ENCODE measurements at regions not wholly inside any gene's neighbourhood (a gene's known extent, or its start where the extent isn't known, plus 50 kb on each side); places are given as distances from the start of the nearest gene placed in this dataset.
"Not testable (repeated sequence)": the region's sequence is repeated elsewhere in the genome, so short reads cannot be mapped to it uniquely, and the experiment has no call there.

- TF ChIP-seq, protein P1, sequence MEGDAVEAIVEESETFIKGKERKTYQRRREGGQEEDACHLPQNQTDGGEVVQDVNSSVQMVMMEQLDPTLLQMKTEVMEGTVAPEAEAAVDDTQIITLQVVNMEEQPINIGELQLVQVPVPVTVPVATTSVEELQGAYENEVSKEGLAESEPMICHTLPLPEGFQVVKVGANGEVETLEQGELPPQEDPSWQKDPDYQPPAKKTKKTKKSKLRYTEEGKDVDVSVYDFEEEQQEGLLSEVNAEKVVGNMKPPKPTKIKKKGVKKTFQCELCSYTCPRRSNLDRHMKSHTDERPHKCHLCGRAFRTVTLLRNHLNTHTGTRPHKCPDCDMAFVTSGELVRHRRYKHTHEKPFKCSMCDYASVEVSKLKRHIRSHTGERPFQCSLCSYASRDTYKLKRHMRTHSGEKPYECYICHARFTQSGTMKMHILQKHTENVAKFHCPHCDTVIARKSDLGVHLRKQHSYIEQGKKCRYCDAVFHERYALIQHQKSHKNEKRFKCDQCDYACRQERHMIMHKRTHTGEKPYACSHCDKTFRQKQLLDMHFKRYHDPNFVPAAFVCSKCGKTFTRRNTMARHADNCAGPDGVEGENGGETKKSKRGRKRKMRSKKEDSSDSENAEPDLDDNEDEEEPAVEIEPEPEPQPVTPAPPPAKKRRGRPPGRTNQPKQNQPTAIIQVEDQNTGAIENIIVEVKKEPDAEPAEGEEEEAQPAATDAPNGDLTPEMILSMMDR (IDR thresholded peaks at IDR 0.05; ENCODE audit: insufficient read depth, low read length, poor library complexity, severe bottlenecking), result no peak
- no peak for DNase-seq (ENCODE audit: extremely low read depth, insufficient read length)
- Histone ChIP-seq H3K36me3 (ENCODE audit: control insufficient read depth, insufficient read depth, low read length) (no peaks in the 10 kb centered on the region), H3K4me3 (replicated peaks; ENCODE audit: low read depth, low read length) (no peak overlapping the region), H3K27me3 (replicated peaks; ENCODE audit: control insufficient read depth, insufficient read depth, low read length) (no peaks in the 10 kb centered on the region; the same call in 1 of the 2 replicates)
Observed at GRCh38 chr2:15820257-15820566, 120.1 kb upstream of the MYCN start.

- H3K4me3 ChIP-seq (replicated peaks; ENCODE audit: low read depth, low read length), result no peak overlapping the region
- DNase-seq (ENCODE audit: extremely low read depth, insufficient read length), result no peak
- TF ChIP-seq, protein P1 (IDR thresholded peaks at IDR 0.05; ENCODE audit: insufficient read depth, low read length, poor library complexity, severe bottlenecking), result no peak
- H3K36me3 ChIP-seq (ENCODE audit: control insufficient read depth, insufficient read depth, low read length), result no peaks in the 10 kb centered on the region
- no peaks in the 10 kb centered on the region; the same call in 1 of the 2 replicates for H3K27me3 ChIP-seq (replicated peaks; ENCODE audit: control insufficient read depth, insufficient read depth, low read length)
Observed at GRCh38 chr2:15820927-15821326, 119.4 kb upstream of the MYCN start.

DNA sequence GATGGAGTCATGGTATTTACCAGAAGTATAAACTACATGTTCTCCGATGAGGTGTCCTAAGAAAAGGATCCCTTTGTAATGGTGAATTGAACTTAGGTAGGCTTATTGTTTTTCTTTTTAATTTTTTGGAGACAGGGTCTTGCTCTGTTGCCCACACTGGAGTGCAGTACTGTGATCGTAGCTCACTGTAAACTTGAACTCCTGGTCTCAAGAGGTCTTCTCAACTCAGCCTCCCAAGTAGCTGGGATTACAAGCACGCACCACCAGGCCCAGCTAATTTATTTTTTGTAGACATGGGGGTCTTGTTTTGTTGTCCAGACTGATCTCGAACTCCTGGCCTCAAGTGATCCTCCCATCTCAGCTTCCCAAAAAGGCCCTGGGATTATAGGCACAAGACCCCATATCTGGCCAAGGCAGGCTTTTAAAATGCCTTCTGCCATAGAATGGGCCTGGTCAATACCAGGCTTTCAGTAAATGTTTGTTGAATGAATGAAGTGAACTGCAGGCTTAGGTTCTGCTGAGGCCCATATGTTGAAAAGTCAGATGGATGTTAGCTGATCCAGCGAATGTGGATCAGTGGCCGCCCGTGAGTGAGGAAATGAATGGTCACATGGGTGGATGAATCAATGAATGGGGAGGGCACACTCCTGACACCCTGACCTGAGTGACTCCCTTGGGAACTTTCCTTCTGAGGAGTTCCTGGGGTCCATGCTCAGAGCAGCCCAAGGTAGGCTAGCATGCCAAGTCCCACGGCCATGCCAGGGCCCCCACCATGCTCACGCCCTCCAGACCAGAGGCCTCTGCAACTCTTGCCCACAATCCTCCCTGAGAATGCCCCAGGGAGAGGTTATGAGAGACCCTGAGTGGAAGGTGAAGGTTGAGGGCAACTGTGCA, 118.0 kb upstream of the MYCN start:
- Histone ChIP-seq H3K4me3 (replicated peaks; ENCODE audit: low read depth, low read length) (no peak overlapping the region), H3K36me3 (ENCODE audit: control insufficient read depth, insufficient read depth, low read length) (no peaks in the 10 kb centered on the region), H3K27me3 (replicated peaks; ENCODE audit: control insufficient read depth, insufficient read depth, low read length) (no peaks in the 10 kb centered on the region; the same call in 1 of the 2 replicates)
- TF ChIP-seq, protein P1 (IDR thresholded peaks at IDR 0.05; ENCODE audit: insufficient read depth, low read length, poor library complexity, severe bottlenecking), result no peak
- DNase-seq (ENCODE audit: extremely low read depth, insufficient read length), result no peak

DNA sequence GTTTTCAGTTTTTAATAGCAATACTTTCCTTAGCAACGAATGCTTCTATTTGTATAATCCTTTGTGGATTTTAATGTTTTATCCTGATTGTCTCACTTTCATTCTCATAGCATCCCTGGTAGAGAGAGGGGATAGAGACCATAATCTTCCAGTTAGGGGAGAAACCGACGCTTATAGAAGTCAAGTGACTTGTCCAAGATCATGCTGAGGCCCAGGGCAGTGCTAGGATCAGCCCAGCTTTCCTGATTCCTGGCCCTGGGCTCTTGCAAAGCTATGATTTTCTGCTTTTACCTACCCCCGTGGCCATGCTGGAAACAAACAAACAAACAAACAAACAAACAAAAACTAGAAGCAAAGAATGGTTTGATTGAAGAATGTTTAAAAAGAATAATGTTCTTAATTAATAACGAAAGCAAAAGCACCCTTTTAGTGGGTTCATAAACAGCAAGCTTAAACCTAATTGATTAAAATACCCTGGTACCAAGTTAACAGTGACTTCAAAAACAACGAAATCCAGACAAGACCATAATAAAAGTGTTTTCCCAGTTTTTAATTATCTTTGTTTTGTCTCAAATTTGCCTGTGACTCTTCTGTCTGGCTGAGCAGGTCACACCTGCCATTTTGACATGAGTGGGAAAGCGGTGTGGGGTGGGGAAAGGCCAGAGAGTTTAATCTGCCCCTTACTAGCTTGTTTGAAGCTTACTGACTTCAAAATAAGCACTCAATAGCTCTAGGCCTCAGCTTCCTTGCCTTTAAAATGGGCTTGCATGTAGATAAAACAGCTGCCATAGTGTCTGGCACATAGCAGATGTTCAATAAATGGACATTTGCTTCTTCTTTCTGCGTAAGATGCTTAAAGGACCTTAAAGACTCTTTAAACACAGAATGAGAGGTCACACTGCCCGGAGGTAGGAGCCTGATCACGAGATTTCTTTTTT, 116.6 kb upstream of the MYCN start:
- TF ChIP-seq, protein P1 (IDR thresholded peaks at IDR 0.05; ENCODE audit: insufficient read depth, low read length, poor library complexity, severe bottlenecking), result no peak
- H3K36me3 ChIP-seq (ENCODE audit: control insufficient read depth, insufficient read depth, low read length), result no peaks in the 10 kb centered on the region
- DNase-seq (ENCODE audit: extremely low read depth, insufficient read length), result no peak
- no peak overlapping the region for H3K4me3 ChIP-seq (replicated peaks; ENCODE audit: low read depth, low read length)
- H3K27me3 ChIP-seq (replicated peaks; ENCODE audit: control insufficient read depth, insufficient read depth, low read length), result no peaks in the 10 kb centered on the region; the same call in 1 of the 2 replicates

DNA sequence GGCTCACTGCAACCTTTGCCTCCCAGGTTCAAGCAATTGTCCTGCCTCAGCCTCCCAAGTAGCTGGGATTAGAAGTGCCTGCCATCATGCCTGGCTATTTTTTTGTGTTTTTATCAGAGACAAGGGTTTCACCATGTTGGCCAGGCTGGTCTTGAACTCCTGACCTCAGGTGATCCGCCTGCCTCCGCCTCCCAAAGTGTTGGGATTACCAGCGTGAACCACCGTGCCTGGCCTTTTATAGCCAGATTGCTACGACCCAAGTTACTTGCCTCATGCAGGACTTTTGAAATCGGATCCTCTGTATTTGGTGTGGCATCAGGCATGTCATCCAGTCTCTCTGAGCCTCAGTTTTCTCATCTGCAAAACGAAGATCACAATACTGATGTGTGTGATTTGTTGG, 115.9 kb upstream of the MYCN start:
- not testable (repeated sequence) for H3K27me3 ChIP-seq (replicated peaks; ENCODE audit: control insufficient read depth, insufficient read depth, low read length); H3K4me3 ChIP-seq (replicated peaks; ENCODE audit: low read depth, low read length); DNase-seq (ENCODE audit: extremely low read depth, insufficient read length); H3K36me3 ChIP-seq (ENCODE audit: control insufficient read depth, insufficient read depth, low read length)

All from GM06990 (cell line).